ENCODE measurements at regions not wholly inside any gene's neighbourhood (a gene's known extent, or its start where the extent isn't known, plus 50 kb on each side); places are given as distances from the start of the nearest gene placed in this dataset.
"Not testable (repeated sequence)": the region's sequence is repeated elsewhere in the genome, so short reads cannot be mapped to it uniquely, and the experiment has no call there.

- no peak for DNase-seq
These were observed 350.5 kb downstream of the PAX1 start for GRCh38 chr20:22055981-22056380.

GRCh38 chr20:22052025-22052650, 346.7 kb downstream of the PAX1 start:
- DNase-seq = no peak

GRCh38 chr20:22045956-22046507, 340.6 kb downstream of the PAX1 start:
- not testable (repeated sequence) for DNase-seq

GRCh38 chr20:22027423-22027822, 322.0 kb downstream of the PAX1 start:
- no peak for DNase-seq

- no peak for DNase-seq
These were observed 314.7 kb downstream of the PAX1 start for GRCh38 chr20:22020201-22020600.

- no peak for DNase-seq
These were observed 303.0 kb downstream of the PAX1 start for GRCh38 chr20:22008456-22008855.

- DNase-seq = no peak
These were observed 300.8 kb downstream of the PAX1 start for GRCh38 chr20:22006306-22006705.

GRCh38 chr20:22005535-22005934, 300.1 kb downstream of the PAX1 start:
- no peak for DNase-seq

GRCh38 chr20:22004946-22005345, 299.5 kb downstream of the PAX1 start:
- DNase-seq = no peak

- no peak for DNase-seq
These were observed 298.2 kb downstream of the PAX1 start for GRCh38 chr20:22003680-22004079.

GRCh38 chr20:22001886-22002285, 296.4 kb downstream of the PAX1 start:
- peak in 1 of 2 experiments; percentile 5 for DNase-seq

GRCh38 chr20:21995461-21995860, 290.0 kb downstream of the PAX1 start:
- DNase-seq = no peak

GRCh38 chr20:21994203-21994602, 288.7 kb downstream of the PAX1 start:
- no peak for DNase-seq

GRCh38 chr20:21982559-21982958, 277.1 kb downstream of the PAX1 start:
- DNase-seq = no peak

GRCh38 chr20:21981597-21982344, 276.3 kb downstream of the PAX1 start:
- no peak for DNase-seq

- DNase-seq = no peak
These were observed 275.7 kb downstream of the PAX1 start for GRCh38 chr20:21981179-21981578.

GRCh38 chr20:21971436-21971835, 266.0 kb downstream of the PAX1 start:
- DNase-seq = no peak

- no peak for DNase-seq
These were observed 263.0 kb downstream of the PAX1 start for GRCh38 chr20:21968486-21968885.

- no peak for DNase-seq
These were observed 262.0 kb downstream of the PAX1 start for GRCh38 chr20:21967481-21967880.

GRCh38 chr20:21956591-21956990, 251.1 kb downstream of the PAX1 start:
- no peak for DNase-seq

GRCh38 chr20:21947406-21947805, 241.9 kb downstream of the PAX1 start:
- DNase-seq = no peak

GRCh38 chr20:21944227-21944626, 238.8 kb downstream of the PAX1 start:
- DNase-seq = no peak

GRCh38 chr20:21941941-21942805, 236.7 kb downstream of the PAX1 start:
- no peak for DNase-seq
